ENCODE measurements at regions not wholly inside any gene's neighbourhood (a gene's known extent, or its start where the extent isn't known, plus 50 kb on each side); places are given as distances from the start of the nearest gene placed in this dataset.

- DNase-seq: no peak
- Histone ChIP-seq H3K27ac (no peak overlapping the region), H3K36me3 (no peaks in the 10 kb centered on the region), H3K4me3 (ENCODE audit: low read depth, low read length) (no peak overlapping the region), H3K27me3 (ENCODE audit: insufficient read depth, low read depth, severe bottlenecking) (no peaks in the 10 kb centered on the region), H3K9me3 (ENCODE audit: severe bottlenecking) (no peaks in the 10 kb centered on the region)
- TF ChIP-seq CTCF (IDR thresholded peaks at IDR 0.05; ENCODE audit: low read depth, low read length): no peak
Observed at GRCh38 chr6:135753196-135753595, 98.3 kb upstream of the PDE7B start.

- DNase-seq: no peak
- Histone ChIP-seq H3K4me3 (ENCODE audit: low read depth, low read length) (no peak overlapping the region), H3K36me3 (no peaks in the 10 kb centered on the region), H3K27ac (no peak overlapping the region), H3K27me3 (ENCODE audit: insufficient read depth, low read depth, severe bottlenecking) (no peaks in the 10 kb centered on the region), H3K9me3 (ENCODE audit: severe bottlenecking) (no peaks in the 10 kb centered on the region)
- TF ChIP-seq CTCF (IDR thresholded peaks at IDR 0.05; ENCODE audit: low read depth, low read length): no peak
Observed at GRCh38 chr6:135759831-135760230, 91.7 kb upstream of the PDE7B start.

- Histone ChIP-seq H3K4me3 (ENCODE audit: low read depth, low read length) (no peak overlapping the region), H3K9me3 (ENCODE audit: severe bottlenecking) (no peaks in the 10 kb centered on the region), H3K27ac (no peak overlapping the region), H3K36me3 (no peaks in the 10 kb centered on the region), H3K27me3 (ENCODE audit: insufficient read depth, low read depth, severe bottlenecking) (no peaks in the 10 kb centered on the region)
- TF ChIP-seq CTCF (IDR thresholded peaks at IDR 0.05; ENCODE audit: low read depth, low read length): no peak
- DNase-seq: no peak
Observed at GRCh38 chr6:135774006-135774405, 77.5 kb upstream of the PDE7B start.

DNA sequence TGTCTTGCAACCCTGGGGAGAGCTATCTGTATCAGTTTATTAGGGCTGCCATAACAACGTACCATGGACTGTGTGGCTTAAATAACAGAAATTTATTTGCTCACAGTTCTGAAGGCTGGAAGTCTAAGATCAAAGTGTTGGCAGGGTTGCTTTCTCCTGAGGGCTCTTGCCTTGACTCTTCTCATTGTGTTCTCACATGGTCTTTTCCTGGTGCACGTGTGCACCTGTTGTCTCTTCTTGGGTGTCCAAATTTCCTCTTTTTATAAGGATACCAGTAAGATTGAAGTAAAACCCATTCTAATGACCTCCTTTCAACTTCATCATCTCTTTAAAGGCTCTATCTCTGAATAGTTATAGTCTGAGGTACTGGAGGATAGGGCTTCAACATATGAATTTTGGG, 72.3 kb upstream of the PDE7B start:
- H3K36me3 ChIP-seq: no peaks in the 10 kb centered on the region
- H3K27me3 ChIP-seq (ENCODE audit: insufficient read depth, low read depth, severe bottlenecking): no peaks in the 10 kb centered on the region
- no peak for TF ChIP-seq CTCF (IDR thresholded peaks at IDR 0.05; ENCODE audit: low read depth, low read length)
- H3K9me3 ChIP-seq (ENCODE audit: severe bottlenecking): no peaks in the 10 kb centered on the region
- DNase-seq: no peak
- H3K27ac ChIP-seq: no peak overlapping the region
- no peak overlapping the region for H3K4me3 ChIP-seq (ENCODE audit: low read depth, low read length)

DNA sequence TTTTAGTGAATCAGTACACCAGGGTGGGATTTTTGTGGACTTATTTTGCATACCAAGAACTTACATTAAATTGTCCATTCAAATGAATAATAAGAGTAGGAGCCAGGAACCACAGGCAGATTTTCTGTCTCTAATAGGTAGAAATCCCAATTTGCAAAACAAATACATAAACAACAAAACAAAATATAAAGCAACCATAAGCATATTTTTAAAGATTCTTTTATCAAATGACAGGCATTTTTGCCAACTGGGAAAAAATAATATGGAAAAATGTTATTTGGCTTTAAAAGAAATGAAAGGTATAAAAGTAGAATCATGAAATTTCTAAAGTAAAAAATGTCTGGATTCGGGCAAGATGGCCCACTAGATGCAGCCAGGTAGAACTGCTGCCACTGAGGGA, 71.2 kb upstream of the PDE7B start:
- TF ChIP-seq CTCF (IDR thresholded peaks at IDR 0.05; ENCODE audit: low read depth, low read length): no peak
- H3K36me3 ChIP-seq: no peaks in the 10 kb centered on the region
- no peak for DNase-seq
- H3K27ac ChIP-seq: no peak overlapping the region
- H3K9me3 ChIP-seq (ENCODE audit: severe bottlenecking): no peaks in the 10 kb centered on the region
- H3K27me3 ChIP-seq (ENCODE audit: insufficient read depth, low read depth, severe bottlenecking): no peaks in the 10 kb centered on the region
- no peak overlapping the region for H3K4me3 ChIP-seq (ENCODE audit: low read depth, low read length)

- no peak overlapping the region for H3K4me3 ChIP-seq (ENCODE audit: low read depth, low read length)
- no peak for DNase-seq
- H3K27ac ChIP-seq: no peak overlapping the region
- H3K36me3 ChIP-seq: no peaks in the 10 kb centered on the region
- TF ChIP-seq CTCF (IDR thresholded peaks at IDR 0.05; ENCODE audit: low read depth, low read length): no peak
- H3K27me3 ChIP-seq (ENCODE audit: insufficient read depth, low read depth, severe bottlenecking): no peaks in the 10 kb centered on the region
- H3K9me3 ChIP-seq (ENCODE audit: severe bottlenecking): no peaks in the 10 kb centered on the region
Observed at GRCh38 chr6:135782546-135782945, 69.0 kb upstream of the PDE7B start.

Data from WERI-Rb-1 (cell line).